Stimulated activated CD4-positive, alpha-beta T cell treated with anti-CD3 and anti-CD28 coated beads, Interleukin-12 subunit alpha, Interleukin-12 subunit beta, amount 100 ng/mL, for 24 hours (primary cell): ENCODE measurements at regions not wholly inside any gene's neighbourhood (a gene's known extent, or its start where the extent isn't known, plus 50 kb on each side); places are given as distances from the start of the nearest gene placed in this dataset.
"Not testable (repeated sequence)": the region's sequence is repeated elsewhere in the genome, so short reads cannot be mapped to it uniquely, and the experiment has no call there.

Source experiments
- DNase-seq, 2 experiments: peaks; one replicate each; pipeline ENCODE4 v3.0.0-alpha.2; 2020; ENCODE audit warnings: low read depth in 2 of 2

DNA sequence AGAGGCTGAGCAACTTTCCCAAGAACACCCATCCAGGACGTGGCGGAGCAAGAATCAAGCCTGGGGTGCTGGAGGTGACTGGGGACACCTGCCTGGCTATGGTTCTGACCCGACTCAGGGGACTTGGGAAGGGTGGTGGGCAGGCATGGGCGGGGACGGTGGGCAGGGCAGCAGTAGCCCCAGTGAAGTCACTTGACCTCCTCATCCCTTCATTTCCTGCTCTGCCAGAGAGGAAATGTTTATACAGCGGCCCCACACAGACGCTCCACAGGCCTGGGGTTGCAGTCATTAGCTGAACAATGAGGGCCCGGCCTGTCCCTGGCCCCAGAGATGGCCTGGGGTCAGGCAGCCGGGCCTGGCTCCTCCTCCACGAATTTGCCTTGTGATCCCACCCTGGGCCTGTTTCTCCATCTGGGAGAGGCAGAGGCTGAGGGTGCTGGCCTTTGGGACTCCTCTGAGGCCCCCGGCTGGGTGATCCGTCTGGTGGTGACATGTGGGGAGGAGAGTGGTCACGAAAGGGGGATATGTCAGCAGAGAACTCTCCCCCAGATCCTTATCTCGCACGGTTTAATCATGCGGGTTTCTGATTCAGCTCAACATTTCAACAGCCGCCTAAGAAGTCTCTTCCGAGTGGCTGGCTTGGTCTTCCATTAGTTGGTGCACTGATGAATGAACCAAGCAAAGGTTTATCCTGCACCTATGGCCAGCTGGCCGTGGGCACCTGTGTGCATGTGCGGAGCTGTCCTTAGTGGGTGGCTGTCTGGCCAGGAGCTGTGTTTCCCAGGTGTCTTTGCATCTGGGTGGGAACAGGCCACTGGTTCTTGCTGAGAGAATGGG is 175.9 kb downstream of the IRF8 start:
- no peak for DNase-seq

DNA sequence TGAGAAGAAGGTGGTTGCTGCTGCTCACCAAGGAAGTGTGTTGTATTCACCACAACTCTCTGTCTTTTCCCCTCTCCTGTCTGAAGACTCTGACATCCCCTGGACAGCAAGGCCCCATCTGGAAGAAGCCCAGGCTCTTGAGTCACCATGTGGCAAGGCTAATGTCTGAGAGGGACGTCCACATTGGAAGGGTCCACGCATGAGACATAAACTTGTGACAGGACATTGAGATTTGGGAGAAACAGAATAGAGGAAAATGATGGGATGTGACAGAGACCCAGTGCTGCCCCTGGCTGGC is 176.5 kb downstream of the IRF8 start:
- no peak for DNase-seq

GRCh38 chr16:86075839-86076440 is 177.0 kb downstream of the IRF8 start:
- no peak for DNase-seq

DNA sequence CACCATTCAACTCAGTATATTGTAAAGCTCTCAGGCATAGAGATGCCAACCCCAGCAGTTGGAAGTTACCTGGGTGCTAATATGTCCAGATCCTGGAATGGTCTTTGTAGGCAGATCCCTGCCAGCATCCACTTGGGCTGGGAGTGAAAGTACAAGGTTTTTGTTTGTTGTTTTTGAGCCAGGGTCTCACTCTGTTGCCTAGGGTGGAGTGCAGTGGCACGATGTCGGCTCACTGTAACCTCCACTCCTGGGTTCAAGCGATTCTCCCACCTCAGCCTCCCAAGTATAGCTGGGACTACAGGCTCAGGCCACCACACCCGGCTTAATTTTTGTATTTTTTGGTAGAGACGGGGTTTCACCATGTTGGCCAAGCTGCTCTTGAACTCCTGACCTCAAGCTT is 177.6 kb downstream of the IRF8 start:
- DNase-seq, result no peak

DNA sequence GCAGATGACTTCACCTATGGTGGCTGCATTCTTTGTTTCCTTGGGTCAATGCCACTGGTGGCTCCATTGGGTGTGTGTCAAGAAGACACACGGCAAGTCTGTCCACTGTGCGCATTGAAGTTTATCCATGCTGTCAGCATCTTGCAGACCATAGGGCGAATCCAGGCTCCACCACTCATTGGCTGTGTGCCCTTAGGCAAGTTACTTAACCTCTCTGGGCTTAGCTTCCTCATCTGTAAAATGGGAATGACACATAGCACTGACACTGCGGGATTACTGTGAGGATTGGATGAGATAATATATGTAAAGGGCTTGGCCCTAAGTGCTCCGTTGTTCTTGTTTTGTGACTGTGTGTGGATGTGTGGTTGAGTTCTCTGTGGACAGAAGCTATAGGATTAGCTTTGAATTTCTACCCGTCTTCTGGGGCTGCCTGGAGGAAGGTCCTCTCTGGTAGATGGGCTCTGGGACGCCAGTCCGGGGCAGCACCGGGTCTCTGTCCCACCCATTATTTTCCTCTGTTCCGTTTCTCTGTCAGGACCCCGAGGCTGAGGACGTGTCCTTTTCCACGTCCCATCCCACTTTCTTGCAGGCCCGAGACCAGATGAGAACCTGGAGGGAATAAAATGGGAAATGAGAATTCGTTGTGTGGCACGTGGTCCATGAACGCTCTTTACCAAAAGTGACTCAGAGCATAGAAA is 178.4 kb downstream of the IRF8 start:
- DNase-seq, result no peak

- no peak for DNase-seq
Observed at GRCh38 chr16:86078121-86078600, 179.2 kb downstream of the IRF8 start.

GRCh38 chr16:86078711-86079110 is 179.7 kb downstream of the IRF8 start:
- DNase-seq, result not testable (repeated sequence)

- DNase-seq, result no peak
Observed at GRCh38 chr16:86079255-86079885, 180.4 kb downstream of the IRF8 start.

DNA sequence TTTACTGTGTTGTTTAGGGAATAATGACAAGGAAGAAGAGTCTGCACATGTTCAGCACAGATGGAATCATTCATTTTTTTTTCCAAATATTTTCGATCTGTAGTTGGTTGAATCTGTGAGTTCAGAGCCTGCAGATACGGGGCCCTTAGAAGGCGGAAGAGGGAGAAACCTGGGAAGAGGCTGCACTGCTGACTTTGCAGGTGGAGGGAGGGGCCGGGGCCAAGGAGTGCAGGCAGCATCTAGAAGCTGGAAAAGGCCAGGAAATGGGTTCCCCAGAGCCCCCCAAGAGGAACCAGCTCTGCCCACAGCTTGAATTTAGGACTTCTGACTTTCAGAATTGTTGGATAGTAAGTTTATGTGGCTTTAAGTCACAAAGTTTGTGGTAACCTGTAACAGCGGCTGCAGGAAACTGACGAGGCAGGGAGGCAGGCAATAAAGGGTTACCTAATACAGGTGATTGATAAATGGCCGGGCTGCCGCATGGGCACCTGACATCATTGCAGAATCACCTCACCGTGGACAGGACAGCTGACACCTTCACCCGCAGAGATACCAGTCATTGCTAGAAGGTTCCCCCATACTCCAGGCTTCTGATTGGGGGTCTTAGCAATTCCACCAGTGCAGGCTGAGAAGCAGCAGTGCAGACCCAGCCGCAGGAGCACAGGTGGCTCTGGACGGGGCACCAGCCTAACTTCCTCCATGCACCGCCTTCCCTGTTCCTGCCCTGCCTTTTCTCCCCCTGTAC is 181.3 kb downstream of the IRF8 start:
- DNase-seq, result no peak

DNA sequence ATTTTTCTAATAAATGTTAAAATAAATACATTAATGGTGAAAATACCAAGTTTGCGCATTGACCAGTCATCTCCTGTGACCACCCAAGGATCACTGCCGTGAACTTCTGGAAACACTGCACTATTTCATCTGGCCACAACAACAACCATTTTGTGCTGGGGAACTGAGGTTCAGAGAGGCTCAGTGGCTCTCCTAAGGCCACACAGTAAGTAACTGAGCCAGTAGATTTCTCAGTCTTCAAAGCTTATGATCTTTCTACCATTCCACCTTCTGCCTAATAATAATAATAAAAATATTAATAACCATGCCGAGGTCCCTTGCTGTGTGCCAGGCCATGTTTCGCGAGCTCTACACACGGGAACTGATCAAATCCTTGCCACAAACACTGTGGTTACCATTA is 182.0 kb downstream of the IRF8 start:
- DNase-seq, result no peak

DNA sequence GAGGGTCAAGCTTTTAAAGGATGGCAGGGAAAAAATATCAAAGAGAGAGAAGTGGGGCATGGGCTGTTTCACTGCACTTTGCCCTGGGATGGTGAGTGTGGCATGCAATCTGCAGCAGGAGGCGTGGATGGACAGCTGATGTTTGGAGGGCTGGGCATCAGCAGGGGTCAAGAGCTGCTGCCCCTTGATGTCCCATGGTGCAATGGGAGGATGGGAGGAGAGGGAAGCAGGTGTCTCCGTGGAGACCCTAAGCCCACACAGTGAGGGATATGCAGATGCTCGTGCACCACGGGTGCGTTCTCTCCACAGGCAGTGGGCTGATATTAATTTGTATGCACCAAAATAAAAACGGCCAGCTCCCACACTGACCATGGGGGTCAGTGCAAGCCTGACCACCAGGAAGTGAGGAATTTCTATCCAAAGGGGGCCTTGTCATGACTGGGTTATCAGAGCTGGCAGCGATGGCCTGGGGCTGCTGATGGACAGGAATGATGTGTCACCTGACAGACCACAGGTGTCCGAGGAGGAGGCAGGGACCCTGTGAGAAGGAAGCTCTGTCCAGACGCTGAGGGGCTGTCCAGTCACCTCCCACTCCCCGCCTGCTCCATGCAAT is 183.6 kb downstream of the IRF8 start:
- no peak for DNase-seq

- DNase-seq, result no peak
Observed at GRCh38 chr16:86083382-86084002, 184.5 kb downstream of the IRF8 start.

GRCh38 chr16:86085161-86085611 is 186.2 kb downstream of the IRF8 start:
- DNase-seq, result no peak

DNA sequence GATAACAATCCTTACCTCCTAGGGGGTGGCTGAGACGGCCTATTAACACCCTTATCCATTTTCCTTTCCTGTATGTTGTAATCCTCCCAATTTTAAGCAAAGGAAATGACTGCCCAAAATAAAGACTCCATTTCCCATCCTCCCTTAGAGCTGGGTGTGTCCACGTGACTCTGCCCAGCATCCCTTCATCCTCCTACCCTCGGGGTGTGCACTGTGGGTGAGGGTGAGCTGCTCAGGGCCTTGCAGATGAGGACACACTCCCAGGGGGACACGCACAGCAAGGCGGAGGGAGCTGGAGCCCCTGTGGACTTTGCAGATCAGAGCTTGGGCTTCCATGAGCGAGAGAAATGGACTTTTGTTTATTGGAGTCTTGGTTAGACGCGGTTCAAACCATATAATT is 186.8 kb downstream of the IRF8 start:
- DNase-seq, result no peak

DNA sequence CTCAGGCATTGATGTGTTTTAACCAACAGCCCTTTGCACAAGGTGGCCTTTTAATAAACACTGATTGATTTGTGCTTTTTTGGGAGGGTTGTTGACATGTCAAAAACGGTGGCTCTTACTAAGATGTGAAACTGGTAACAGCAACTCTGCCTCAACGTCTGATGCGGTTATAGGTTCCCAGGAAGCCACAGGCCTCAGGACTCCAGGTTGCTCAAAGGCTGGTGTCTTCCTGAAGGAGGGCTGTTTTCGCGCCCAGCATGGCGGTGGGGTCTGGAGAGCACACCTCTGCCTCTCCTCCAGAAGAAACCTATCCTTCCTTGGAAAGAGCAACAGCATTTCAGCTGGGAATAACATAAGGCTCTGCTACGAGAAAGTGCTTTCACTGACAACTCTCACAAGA is 187.5 kb downstream of the IRF8 start:
- DNase-seq, result no peak

DNA sequence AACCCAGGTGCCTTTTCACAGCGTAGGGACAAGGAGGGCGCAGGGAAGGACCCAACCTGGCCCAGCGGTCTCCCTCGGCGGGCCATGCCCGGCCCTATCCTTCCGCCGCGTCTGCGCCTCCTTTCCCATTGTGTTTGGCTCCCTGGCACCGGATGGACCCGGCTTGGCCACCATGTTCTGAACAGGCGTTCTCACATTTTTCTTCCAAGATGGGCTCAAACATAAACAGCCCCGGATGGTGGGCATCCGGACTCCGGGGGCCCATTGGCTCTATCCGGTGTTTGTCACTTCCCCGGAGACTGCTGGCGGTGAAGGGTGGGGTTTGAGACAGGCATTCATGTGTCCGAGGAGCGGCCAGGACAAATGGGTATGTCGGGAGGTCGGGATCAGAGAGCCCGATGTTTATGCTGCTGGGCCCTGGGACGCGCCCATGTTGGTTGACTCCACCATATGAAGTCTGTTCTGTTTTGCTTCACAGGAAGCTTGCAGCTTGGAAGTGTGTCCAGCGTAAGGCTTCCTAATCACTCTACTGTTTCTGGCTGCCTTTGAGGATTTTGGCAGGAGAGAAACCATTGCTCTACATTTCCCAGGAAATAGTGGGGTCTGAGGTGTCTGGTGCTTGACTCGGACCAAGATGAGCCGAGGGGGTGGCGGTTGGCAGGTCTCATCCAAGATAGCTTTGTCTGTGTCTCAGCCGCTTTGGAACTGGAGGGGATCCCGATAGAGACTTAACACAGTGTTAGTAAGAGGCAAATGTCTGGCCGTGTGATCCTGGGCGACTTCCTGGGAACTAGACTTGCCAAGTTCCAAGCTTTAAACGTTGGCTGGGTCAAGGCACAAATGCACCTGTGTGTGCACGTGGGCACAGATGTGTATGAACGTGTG is 188.3 kb downstream of the IRF8 start:
- DNase-seq, result no peak

- no peak for DNase-seq
Observed at GRCh38 chr16:86087896-86088230, 188.9 kb downstream of the IRF8 start.

GRCh38 chr16:86088287-86088686 is 189.3 kb downstream of the IRF8 start:
- no peak for DNase-seq

DNA sequence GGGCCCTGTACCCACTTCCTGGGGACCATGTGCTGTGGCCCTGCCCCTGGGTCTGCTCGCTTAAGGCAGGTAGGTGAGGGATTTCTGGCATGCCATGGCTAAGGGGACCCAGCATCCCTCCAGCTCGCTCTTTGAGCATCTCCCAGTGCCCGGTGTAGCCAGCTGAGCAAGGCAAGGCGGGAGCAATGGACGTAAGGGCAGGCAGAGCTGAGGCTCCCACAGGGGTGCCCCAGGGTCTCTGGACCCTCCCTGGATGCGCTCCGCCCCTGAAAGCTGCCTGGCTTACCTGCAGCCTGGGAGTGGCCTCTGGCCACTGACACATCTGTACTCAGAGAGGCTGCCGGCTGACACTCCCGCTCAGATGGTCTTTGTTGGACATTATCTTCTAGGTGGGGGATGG is 189.9 kb downstream of the IRF8 start:
- DNase-seq, result no peak

DNA sequence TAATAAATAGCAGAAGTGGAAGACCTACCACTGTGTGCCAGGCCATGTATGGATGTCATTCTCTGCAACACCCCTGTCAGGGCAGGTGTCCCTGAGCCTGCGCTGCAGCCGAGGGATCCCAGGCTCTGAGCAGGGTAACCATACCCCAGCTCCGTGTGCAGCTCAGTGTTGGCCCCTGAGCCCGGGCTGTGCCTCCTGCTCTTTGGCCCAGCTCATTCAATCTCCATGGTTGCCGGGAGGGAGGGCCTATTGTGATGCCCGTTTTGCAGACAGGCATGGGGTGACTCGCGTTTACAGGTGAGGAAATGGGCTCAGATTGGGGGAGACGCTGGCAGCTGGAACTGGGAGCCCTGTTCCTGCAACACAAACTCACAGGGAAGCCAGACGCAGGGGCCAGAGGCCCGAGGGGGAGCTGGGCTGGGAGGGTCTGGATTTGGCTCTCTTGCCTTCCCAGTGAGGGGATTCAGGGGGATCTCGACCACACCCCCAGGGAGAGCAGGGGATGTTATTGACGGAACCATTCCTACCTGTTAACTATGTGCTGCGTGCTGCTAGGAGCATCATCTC is 190.5 kb downstream of the IRF8 start:
- no peak for DNase-seq
